Left ventricle myocardium superior (tissue), 1 donor: ENCODE measurements at regions not wholly inside any gene's neighbourhood (a gene's known extent, or its start where the extent isn't known, plus 50 kb on each side); places are given as distances from the start of the nearest gene placed in this dataset.
A peak's percentile ranks its signal among the peaks of the same experiment; 100 is the strongest.
"Not testable (repeated sequence)": the region's sequence is repeated elsewhere in the genome, so short reads cannot be mapped to it uniquely, and the experiment has no call there.

Experiments used
- ATAC-seq: fragments of 200-7000 bp; cut with Tn5 transposase; one replicate; pipeline ENCODE4 v1.9.1; 2020; ENCODE audit warnings: mild to moderate bottlenecking, moderate library complexity
- DNase-seq: peaks from one replicate; pipeline ENCODE4 v3.0.0-alpha.2; 2020
- intact Hi-C: fragments of 100-400 bp; cut with micrococcal nuclease; formaldehyde crosslinking; loops from one replicate; pipeline ENCODE4 v1.11.0; 2022
- donor health status: DM: no; HTN: yes; CAD: no; lungs with severe emphysema.

- ATAC-seq (peak; percentile 16), DNase-seq (no peak)
- intact Hi-C loops = loop anchor here (5.0 kb wide), 1 partner anchor 350 kb away; no protein-coding TSS in a partner anchor
Measured at GRCh38 chr7:131072505-131073091, 255.1 kb upstream of the MKLN1 start.

GRCh38 chr7:131074043-131074442 lies 253.6 kb upstream of the MKLN1 start:
- ATAC-seq (no peak), DNase-seq (no peak)
- intact Hi-C loops = loop anchor here (5.0 kb wide), 1 partner anchor 348 kb away; no protein-coding TSS in a partner anchor

GRCh38 chr7:131074585-131074984 lies 253.1 kb upstream of the MKLN1 start:
- intact Hi-C loops = loop anchor here (5.0 kb wide), 1 partner anchor 348 kb away; no protein-coding TSS in a partner anchor
- no peak for ATAC-seq
- DNase-seq = no peak

- intact Hi-C loops = no loop called here
- DNase-seq = no peak
- ATAC-seq = no peak
Measured at GRCh38 chr7:131075406-131075805, 252.3 kb upstream of the MKLN1 start.

GRCh38 chr7:131076032-131076431 lies 251.6 kb upstream of the MKLN1 start:
- intact Hi-C loops = no loop called here
- ATAC-seq (no peak), DNase-seq (no peak)

GRCh38 chr7:131076711-131077181 lies 250.9 kb upstream of the MKLN1 start:
- intact Hi-C loops = no loop called here
- ATAC-seq = no peak

GRCh38 chr7:131077735-131078134 lies 249.9 kb upstream of the MKLN1 start:
- DNase-seq = no peak
- intact Hi-C loops = no loop called here
- ATAC-seq = no peak

More at GRCh38 chr7:131076711-131077181, 250.9 kb upstream of the MKLN1 start:
- no peak for DNase-seq

- DNase-seq = no peak
- intact Hi-C loops = no loop called here
- no peak for ATAC-seq
Measured at GRCh38 chr7:131080754-131081153, 246.9 kb upstream of the MKLN1 start.

GRCh38 chr7:131081308-131081707 lies 246.4 kb upstream of the MKLN1 start:
- DNase-seq (no peak), ATAC-seq (no peak)
- intact Hi-C loops = no loop called here

GRCh38 chr7:131083781-131084180 lies 243.9 kb upstream of the MKLN1 start:
- ATAC-seq (no peak), DNase-seq (no peak)
- intact Hi-C loops = no loop called here

- ATAC-seq, intact Hi-C loops, DNase-seq: not testable (repeated sequence)
Measured at GRCh38 chr7:131084336-131084735, 243.3 kb upstream of the MKLN1 start.

GRCh38 chr7:131087756-131088658 lies 239.7 kb upstream of the MKLN1 start:
- intact Hi-C loops = no loop called here
- no peak for DNase-seq
- peak; percentile 52 for ATAC-seq

GRCh38 chr7:131090188-131090587 lies 237.5 kb upstream of the MKLN1 start:
- DNase-seq = no peak
- intact Hi-C loops = no loop called here
- no peak for ATAC-seq

GRCh38 chr7:131090886-131091692 lies 236.6 kb upstream of the MKLN1 start:
- DNase-seq (no peak), ATAC-seq (peak; percentile 14)
- intact Hi-C loops = no loop called here

- intact Hi-C loops = no loop called here
- ATAC-seq (peak; percentile 17), DNase-seq (no peak)
Measured at GRCh38 chr7:131094685-131095084, 233.0 kb upstream of the MKLN1 start.

GRCh38 chr7:131095346-131095745 lies 232.3 kb upstream of the MKLN1 start:
- intact Hi-C loops = no loop called here
- ATAC-seq = peak; percentile 8
- DNase-seq = no peak

GRCh38 chr7:131096267-131096927 lies 231.3 kb upstream of the MKLN1 start:
- intact Hi-C loops = no loop called here
- DNase-seq (no peak), ATAC-seq (no peak)

- no peak for DNase-seq
- no peak for ATAC-seq
- intact Hi-C loops = no loop called here
Measured at GRCh38 chr7:131097662-131098376, 229.9 kb upstream of the MKLN1 start.
